Smooth muscle cell (in vitro differentiated cells): ENCODE measurements at regions not wholly inside any gene's neighbourhood (a gene's known extent, or its start where the extent isn't known, plus 50 kb on each side); places are given as distances from the start of the nearest gene placed in this dataset.

Experiments used
- DNase-seq: peaks from one replicate; lab custom pipeline; 2025; ENCODE audit not compliant: unreplicated experiment; lab: John Stamatoyannopoulos, UW
- H2AFZ ChIP-seq: fragments of 200-600 bp; sonication (generic); 2 replicates; pipeline ENCODE4 v1.6.0; 2016; ENCODE audit warnings: antibody characterized with exemption, low read depth, mild to moderate bottlenecking
- H3F3A ChIP-seq: fragments of 200-600 bp; sonication (generic); 2 replicates; pipeline ENCODE4 v1.6.0; 2017; ENCODE audit warnings: antibody characterized with exemption, low read depth
- H3K27ac ChIP-seq: fragments of 200-600 bp; sonication (generic); 2 replicates; pipeline ENCODE4 v1.5.1; 2016; ENCODE audit warnings: low read depth, mild to moderate bottlenecking
- H3K27me3 ChIP-seq: fragments of 200-600 bp; sonication (generic); 2 replicates; pipeline ENCODE4 v1.6.1; 2016; ENCODE audit warnings: low read depth, mild to moderate bottlenecking
- H3K36me3 ChIP-seq: fragments of 200-600 bp; sonication (generic); 2 replicates; pipeline ENCODE4 v1.5.1; 2016; ENCODE audit warnings: low read depth
- H3K4me1 ChIP-seq: fragments of 200-600 bp; sonication (generic); 2 replicates; pipeline ENCODE4 v1.5.1; 2016; ENCODE audit warnings: low read depth
- H3K4me2 ChIP-seq: fragments of 200-600 bp; sonication (generic); 2 replicates; pipeline ENCODE4 v1.6.0; 2016; ENCODE audit warnings: mild to moderate bottlenecking
- H3K4me3 ChIP-seq: fragments of 200-600 bp; sonication (generic); 2 replicates; pipeline ENCODE4 v1.5.1; 2016; ENCODE audit warnings: mild to moderate bottlenecking
- H3K79me2 ChIP-seq: fragments of 200-600 bp; sonication (generic); 2 replicates; pipeline ENCODE4 v1.6.0; 2016; ENCODE audit warnings: low read depth, mild to moderate bottlenecking
- H3K9ac ChIP-seq: fragments of 200-600 bp; sonication (generic); 2 replicates; pipeline ENCODE4 v1.6.0; 2016; ENCODE audit warnings: low read depth
- H3K9me3 ChIP-seq: fragments of 200-600 bp; sonication (generic); replicated peaks from 2 replicates; pipeline ENCODE4 v1.5.1; 2016; ENCODE audit warnings: low read depth
- H4K20me1 ChIP-seq: fragments of 200-600 bp; sonication (generic); 2 replicates; pipeline ENCODE4 v1.6.0; 2016; ENCODE audit warnings: low read depth
- WGBS: methylation state at CpG from one replicate; pipeline ENCODE4 v1.1.7; 2016; ENCODE audit warnings: low lambda C conversion rate; 5-methylcytosine and 5-hydroxymethylcytosine counted together
- TF ChIP-seq, protein P1 (sequence below): fragments of 200-600 bp; sonication (generic); IDR thresholded peaks from 2 replicates; pipeline ENCODE4 v1.5.1; 2017; ENCODE audit warnings: borderline replicate concordance, mild to moderate bottlenecking, antibody characterized with exemption; ENCODE audit not compliant: insufficient read depth, poor library complexity, severe bottlenecking

DNA sequence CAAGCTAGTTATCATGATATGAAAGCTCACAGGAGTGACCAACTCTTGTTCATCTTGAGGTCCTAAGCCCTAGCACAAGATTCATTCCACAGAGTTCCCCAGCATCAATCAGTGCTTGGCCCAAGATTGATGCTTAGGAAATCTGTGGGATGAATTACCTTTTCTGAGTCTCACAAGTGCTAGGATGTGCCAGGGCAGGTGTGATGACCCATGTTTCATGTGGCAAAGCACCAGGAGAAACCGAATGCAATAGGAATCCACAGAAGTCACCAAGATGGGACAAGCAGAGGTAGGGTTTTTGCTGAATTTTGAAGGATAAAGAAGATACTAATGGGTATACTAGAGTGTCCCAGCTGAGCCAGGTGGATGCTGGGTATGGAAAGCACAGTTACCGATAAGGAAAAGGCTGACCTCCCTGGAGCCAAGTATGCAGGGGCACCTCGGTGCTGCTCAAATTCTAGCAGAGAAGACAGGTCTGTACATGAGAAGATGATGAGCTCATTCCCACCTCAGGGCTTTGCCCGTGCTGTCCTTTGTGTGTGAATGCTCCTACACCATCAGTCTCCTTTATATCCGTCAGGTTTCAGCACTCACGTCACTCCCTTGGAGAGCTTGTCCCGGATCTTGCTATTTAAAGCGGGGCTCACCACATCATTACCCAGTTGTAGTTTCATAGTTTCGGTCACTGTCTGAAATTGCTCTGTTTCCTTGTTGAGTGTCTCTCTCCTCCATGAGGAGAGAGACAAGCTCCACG, 168.9 kb upstream of the TSC22D1 start:
- peak overlapping the region; percentile 68 for H3K27ac ChIP-seq
- H2AFZ ChIP-seq, result no peak overlapping the region
- no peaks in the 10 kb centered on the region for H3K4me1 ChIP-seq
- no peaks in the 10 kb centered on the region for H3K36me3 ChIP-seq
- WGBS, result 77% methylated on average over 10 of the region's 10 CpGs
- no peaks in the 10 kb centered on the region for H3F3A ChIP-seq
- H4K20me1 ChIP-seq, result no peaks in the 10 kb centered on the region
- TF ChIP-seq, protein P1, sequence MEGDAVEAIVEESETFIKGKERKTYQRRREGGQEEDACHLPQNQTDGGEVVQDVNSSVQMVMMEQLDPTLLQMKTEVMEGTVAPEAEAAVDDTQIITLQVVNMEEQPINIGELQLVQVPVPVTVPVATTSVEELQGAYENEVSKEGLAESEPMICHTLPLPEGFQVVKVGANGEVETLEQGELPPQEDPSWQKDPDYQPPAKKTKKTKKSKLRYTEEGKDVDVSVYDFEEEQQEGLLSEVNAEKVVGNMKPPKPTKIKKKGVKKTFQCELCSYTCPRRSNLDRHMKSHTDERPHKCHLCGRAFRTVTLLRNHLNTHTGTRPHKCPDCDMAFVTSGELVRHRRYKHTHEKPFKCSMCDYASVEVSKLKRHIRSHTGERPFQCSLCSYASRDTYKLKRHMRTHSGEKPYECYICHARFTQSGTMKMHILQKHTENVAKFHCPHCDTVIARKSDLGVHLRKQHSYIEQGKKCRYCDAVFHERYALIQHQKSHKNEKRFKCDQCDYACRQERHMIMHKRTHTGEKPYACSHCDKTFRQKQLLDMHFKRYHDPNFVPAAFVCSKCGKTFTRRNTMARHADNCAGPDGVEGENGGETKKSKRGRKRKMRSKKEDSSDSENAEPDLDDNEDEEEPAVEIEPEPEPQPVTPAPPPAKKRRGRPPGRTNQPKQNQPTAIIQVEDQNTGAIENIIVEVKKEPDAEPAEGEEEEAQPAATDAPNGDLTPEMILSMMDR, result no peak
- H3K9me3 ChIP-seq, result no peaks in the 10 kb centered on the region
- no peak for DNase-seq
- H3K9ac ChIP-seq, result no peak overlapping the region
- no peaks in the 10 kb centered on the region for H3K79me2 ChIP-seq
- H3K4me2 ChIP-seq, result no peak overlapping the region
- no peaks in the 10 kb centered on the region for H3K27me3 ChIP-seq
- H3K4me3 ChIP-seq, result no peak overlapping the region

DNA sequence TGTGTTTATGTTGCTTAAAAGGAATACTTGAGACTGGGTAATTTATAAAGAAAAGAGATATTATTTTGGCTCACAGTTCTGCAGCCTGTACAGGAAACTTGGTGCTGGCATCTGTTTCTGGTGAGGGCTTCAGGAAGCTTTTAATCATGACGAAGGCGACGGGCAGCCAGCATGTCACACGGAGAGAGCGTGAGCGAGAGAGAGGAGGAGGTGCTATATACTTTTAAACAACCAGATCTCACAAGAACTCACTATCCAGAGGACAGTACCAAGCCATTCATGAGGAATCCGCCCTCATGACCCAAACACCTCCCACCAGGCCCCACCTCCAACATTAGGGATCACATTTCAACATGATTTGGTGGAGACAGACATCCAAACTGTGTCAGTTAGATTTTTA, 163.4 kb upstream of the TSC22D1 start:
- no peak overlapping the region for H3K27ac ChIP-seq
- WGBS, result 70% methylated on average over 7 of the region's 7 CpGs

DNA sequence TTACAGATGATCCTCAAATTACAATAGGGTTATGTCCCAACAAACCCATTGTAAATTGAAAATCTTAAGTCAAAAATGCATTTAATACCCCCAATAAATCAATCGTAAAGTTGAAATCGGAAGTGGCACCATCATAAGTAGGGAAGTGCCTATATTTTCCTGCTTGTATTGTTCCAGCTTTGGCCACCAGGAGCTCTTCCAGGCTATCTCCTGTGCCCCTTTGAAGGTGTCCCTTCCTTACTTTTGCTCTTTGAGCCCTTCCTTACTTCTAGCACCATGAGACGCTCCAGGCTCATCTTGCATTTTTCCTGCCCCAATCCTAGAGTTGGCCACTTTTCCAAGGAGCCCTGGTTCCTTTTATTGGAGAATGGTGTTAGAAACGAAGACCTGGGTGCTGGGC, 163.0 kb upstream of the TSC22D1 start:
- H2AFZ ChIP-seq, result no peak overlapping the region
- H3K36me3 ChIP-seq, result no peaks in the 10 kb centered on the region
- no peaks in the 10 kb centered on the region for H3F3A ChIP-seq
- H3K4me2 ChIP-seq, result no peak overlapping the region
- 76% methylated on average over 4 of the region's 4 CpGs for WGBS
- TF ChIP-seq, protein P1, result no peak
- no peaks in the 10 kb centered on the region for H3K9me3 ChIP-seq
- no peak overlapping the region for H3K4me3 ChIP-seq
- no peak overlapping the region for H3K9ac ChIP-seq
- H3K27me3 ChIP-seq, result no peaks in the 10 kb centered on the region
- H3K27ac ChIP-seq, result no peak overlapping the region
- H4K20me1 ChIP-seq, result no peaks in the 10 kb centered on the region
- H3K79me2 ChIP-seq, result no peaks in the 10 kb centered on the region
- no peaks in the 10 kb centered on the region for H3K4me1 ChIP-seq
- DNase-seq, result no peak

More for the DNA sequence above, 163.4 kb upstream of the TSC22D1 start:
- no peaks in the 10 kb centered on the region for H3K9me3 ChIP-seq
- no peak overlapping the region for H2AFZ ChIP-seq
- no peak overlapping the region for H3K4me2 ChIP-seq
- TF ChIP-seq, protein P1, result no peak
- H3F3A ChIP-seq, result no peaks in the 10 kb centered on the region
- no peaks in the 10 kb centered on the region for H3K36me3 ChIP-seq
- H3K9ac ChIP-seq, result no peak overlapping the region
- H3K27me3 ChIP-seq, result no peaks in the 10 kb centered on the region
- no peaks in the 10 kb centered on the region for H3K79me2 ChIP-seq
- H3K4me1 ChIP-seq, result no peaks in the 10 kb centered on the region
- no peak overlapping the region for H3K4me3 ChIP-seq
- H4K20me1 ChIP-seq, result no peaks in the 10 kb centered on the region
- DNase-seq, result no peak

DNA sequence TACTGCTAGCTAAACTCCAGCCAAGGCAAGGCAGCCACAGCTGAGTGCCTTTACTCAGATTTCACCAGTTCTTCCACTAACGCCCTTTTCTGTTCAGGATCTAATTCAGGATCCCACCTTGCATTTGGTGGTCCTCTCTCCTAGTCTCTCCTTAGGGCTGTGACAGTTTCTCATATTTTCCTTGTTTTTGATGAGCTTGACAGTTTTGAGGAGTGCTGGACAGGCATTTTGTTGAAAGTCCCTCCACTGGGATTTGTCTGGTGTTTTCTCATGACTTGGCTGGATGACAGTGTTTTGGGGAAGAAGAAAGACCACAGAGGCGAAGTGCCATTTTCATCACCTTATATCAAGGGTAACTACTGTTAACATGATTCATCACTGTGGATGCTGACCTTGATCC, 162.3 kb upstream of the TSC22D1 start:
- Histone ChIP-seq H3K9me3 (no peaks in the 10 kb centered on the region), H3K27ac (no peak overlapping the region), H3K27me3 (no peaks in the 10 kb centered on the region), H3K79me2 (no peaks in the 10 kb centered on the region), H3K4me1 (no peaks in the 10 kb centered on the region), H3K36me3 (no peaks in the 10 kb centered on the region), H3K4me2 (no peak overlapping the region), H3K9ac (no peak overlapping the region), H2AFZ (no peak overlapping the region), H3F3A (no peaks in the 10 kb centered on the region), H3K4me3 (no peak overlapping the region), H4K20me1 (no peaks in the 10 kb centered on the region)
- DNase-seq, result no peak
- 100% methylated on average over 2 of the region's 2 CpGs for WGBS
- TF ChIP-seq, protein P1, result no peak
